ENCODE measurements at regions not wholly inside any gene's neighbourhood (a gene's known extent, or its start where the extent isn't known, plus 50 kb on each side); places are given as distances from the start of the nearest gene placed in this dataset.

DNA sequence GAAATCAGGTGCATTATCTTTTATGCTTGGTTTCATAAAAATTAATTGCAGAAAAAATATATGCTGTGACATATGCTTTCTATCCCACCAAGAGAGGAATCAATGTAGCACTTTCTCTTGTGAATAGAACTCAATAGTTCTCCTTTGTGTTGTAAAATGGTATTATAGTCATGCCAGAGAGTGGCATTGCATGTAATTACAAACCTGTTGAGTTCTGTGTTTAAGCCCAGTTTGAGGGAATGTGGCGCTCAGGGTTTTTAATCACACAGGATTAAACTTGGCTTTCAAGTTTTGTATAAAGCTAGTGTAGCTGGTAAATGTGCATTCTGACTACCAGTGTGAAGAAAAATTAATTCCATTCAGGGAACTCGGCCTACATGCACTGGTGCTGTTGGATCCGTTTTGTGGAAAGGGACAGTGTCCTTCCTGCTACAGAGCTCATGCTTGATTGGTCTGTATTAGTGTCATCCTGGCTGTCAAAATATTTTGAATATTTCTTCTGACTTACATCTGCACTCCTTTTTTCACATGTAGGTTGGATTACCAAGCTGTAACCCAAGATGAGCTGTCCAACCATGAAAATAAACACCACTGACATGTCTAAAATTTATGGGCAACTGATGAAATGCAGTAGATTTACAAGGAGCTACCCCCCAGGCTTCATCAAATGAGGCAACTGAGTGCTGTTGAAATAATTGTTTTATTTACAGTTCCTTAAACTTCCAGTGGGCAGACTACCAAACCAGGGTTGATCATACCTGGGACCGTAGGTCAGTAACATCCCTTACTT is 80.3 kb downstream of the SLC4A3 start:
- H3K27ac ChIP-seq (ENCODE audit: low read length): no peak overlapping the region
- H3K4me3 ChIP-seq (ENCODE audit: low read length): no peak overlapping the region
- POLR2A ChIA-PET (ENCODE audit: unreplicated experiment): no interaction called here
- H3K36me3 ChIP-seq (ENCODE audit: low read depth, low read length): no peaks in the 10 kb centered on the region
- peak; percentile 31 for DNase-seq
- no peaks in the 10 kb centered on the region for H3K79me2 ChIP-seq (ENCODE audit: low read length)
- no peaks in the 10 kb centered on the region for H3K9me2 ChIP-seq (replicated peaks; ENCODE audit: low read length)
- no peaks in the 10 kb centered on the region for H4K20me1 ChIP-seq (ENCODE audit: low read length)
- CTCF ChIA-PET: no interaction called here
- H3K4me1 ChIP-seq (ENCODE audit: insufficient read depth, low read length): no peaks in the 10 kb centered on the region
- no peak overlapping the region for H3K4me2 ChIP-seq (ENCODE audit: low read length)
- TF ChIP-seq EZH2 (IDR thresholded peaks at IDR 0.05; ENCODE audit: low read length, unreplicated experiment): no peak
- no peak for TF ChIP-seq EZH2phosphoT487 (IDR thresholded peaks at IDR 0.05; ENCODE audit: borderline replicate concordance, low read length)
- TF ChIP-seq, protein P1, sequence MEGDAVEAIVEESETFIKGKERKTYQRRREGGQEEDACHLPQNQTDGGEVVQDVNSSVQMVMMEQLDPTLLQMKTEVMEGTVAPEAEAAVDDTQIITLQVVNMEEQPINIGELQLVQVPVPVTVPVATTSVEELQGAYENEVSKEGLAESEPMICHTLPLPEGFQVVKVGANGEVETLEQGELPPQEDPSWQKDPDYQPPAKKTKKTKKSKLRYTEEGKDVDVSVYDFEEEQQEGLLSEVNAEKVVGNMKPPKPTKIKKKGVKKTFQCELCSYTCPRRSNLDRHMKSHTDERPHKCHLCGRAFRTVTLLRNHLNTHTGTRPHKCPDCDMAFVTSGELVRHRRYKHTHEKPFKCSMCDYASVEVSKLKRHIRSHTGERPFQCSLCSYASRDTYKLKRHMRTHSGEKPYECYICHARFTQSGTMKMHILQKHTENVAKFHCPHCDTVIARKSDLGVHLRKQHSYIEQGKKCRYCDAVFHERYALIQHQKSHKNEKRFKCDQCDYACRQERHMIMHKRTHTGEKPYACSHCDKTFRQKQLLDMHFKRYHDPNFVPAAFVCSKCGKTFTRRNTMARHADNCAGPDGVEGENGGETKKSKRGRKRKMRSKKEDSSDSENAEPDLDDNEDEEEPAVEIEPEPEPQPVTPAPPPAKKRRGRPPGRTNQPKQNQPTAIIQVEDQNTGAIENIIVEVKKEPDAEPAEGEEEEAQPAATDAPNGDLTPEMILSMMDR (conservative IDR thresholded peaks at IDR 0.05; ENCODE audit: low read depth, low read length): no peak
- intact Hi-C loops (cut with micrococcal nuclease): no loop called here
- ATAC-seq: no peak
- H3K27me3 ChIP-seq (ENCODE audit: low read length): no peaks in the 10 kb centered on the region
- no peak overlapping the region for H3K9ac ChIP-seq (ENCODE audit: low read length)
- H3K9me3 ChIP-seq (ENCODE audit: low read length): no peaks in the 10 kb centered on the region
- no peaks in the 10 kb centered on the region for H3F3A ChIP-seq (ENCODE audit: low read length, unreplicated experiment)
- H2AFZ ChIP-seq (ENCODE audit: low read length): no peak overlapping the region
- no TSS peak for BruUV-seq (replicated peaks)

DNA sequence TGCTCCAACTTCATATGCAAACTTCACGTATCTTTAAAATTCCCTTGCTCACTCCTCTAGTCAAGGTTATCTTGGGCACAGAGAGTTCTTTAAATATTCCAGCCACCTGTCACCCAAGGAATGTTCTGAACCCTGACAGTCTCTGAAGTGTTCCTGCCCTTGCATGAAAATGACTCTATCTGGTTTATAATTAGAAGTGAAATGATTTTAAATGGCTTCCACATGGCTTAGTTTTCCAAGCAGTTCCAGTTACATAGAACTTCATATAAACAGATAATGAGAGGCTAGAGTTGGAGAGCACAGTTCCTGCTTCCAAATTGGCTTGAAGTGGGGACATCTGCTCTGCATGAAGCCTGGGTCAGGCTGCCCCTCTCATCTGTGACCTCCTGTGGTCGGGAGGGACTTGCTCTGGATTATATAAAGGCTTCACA is 81.9 kb downstream of the SLC4A3 start:
- Histone ChIP-seq H2AFZ (ENCODE audit: low read length) (no peak overlapping the region), H3K36me3 (ENCODE audit: low read depth, low read length) (no peaks in the 10 kb centered on the region), H3K27ac (ENCODE audit: low read length) (no peak overlapping the region), H4K20me1 (ENCODE audit: low read length) (no peaks in the 10 kb centered on the region), H3F3A (ENCODE audit: low read length, unreplicated experiment) (no peaks in the 10 kb centered on the region), H3K27me3 (ENCODE audit: low read length) (no peaks in the 10 kb centered on the region), H3K9me2 (replicated peaks; ENCODE audit: low read length) (no peaks in the 10 kb centered on the region), H3K79me2 (ENCODE audit: low read length) (no peaks in the 10 kb centered on the region), H3K9ac (ENCODE audit: low read length) (no peak overlapping the region), H3K9me3 (ENCODE audit: low read length) (no peaks in the 10 kb centered on the region), H3K4me2 (ENCODE audit: low read length) (no peak overlapping the region), H3K4me1 (ENCODE audit: insufficient read depth, low read length) (no peaks in the 10 kb centered on the region), H3K4me3 (ENCODE audit: low read length) (no peak overlapping the region)
- DNase-seq (no peak), ATAC-seq (no peak)
- no TSS peak for BruUV-seq (replicated peaks)
- TF ChIP-seq EZH2 (IDR thresholded peaks at IDR 0.05; ENCODE audit: low read length, unreplicated experiment) (no peak), EZH2phosphoT487 (IDR thresholded peaks at IDR 0.05; ENCODE audit: borderline replicate concordance, low read length) (no peak)
- TF ChIP-seq, protein P1 (conservative IDR thresholded peaks at IDR 0.05; ENCODE audit: low read depth, low read length): no peak
- CTCF ChIA-PET: no interaction called here
- POLR2A ChIA-PET (ENCODE audit: unreplicated experiment): no interaction called here
- intact Hi-C loops (cut with micrococcal nuclease): no loop called here

DNA sequence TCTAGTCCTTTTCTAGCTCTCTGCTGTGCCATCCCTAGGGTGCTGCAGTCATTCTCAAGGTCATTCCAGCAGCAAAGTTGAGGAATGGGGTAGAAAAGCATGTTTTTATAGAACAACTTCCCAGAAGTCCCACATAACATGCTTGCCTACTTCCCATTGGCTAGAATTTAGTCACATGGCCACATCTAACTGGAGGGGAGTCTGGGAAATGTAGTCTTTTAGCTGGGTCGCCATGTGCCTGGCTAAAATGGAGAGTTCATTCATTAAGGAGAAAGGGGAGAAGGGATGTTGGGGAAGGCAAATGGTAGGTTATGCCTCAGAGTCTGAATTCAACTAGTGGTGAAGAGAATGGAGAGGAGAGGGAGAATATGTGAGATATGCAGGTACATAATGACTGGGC is 85.7 kb downstream of the SLC4A3 start:
- no peak for ATAC-seq
- no TSS peak for BruUV-seq (replicated peaks)
- DNase-seq: peak; percentile 53

More for the DNA sequence above, 85.7 kb downstream of the SLC4A3 start:
- H3K4me2 ChIP-seq (ENCODE audit: low read length): no peak overlapping the region
- no peaks in the 10 kb centered on the region for H3K9me2 ChIP-seq (replicated peaks; ENCODE audit: low read length)
- CTCF ChIA-PET: no interaction called here
- no peaks in the 10 kb centered on the region for H3K79me2 ChIP-seq (ENCODE audit: low read length)
- no peak overlapping the region for H3K27ac ChIP-seq (ENCODE audit: low read length)
- no peaks in the 10 kb centered on the region for H3K4me1 ChIP-seq (ENCODE audit: insufficient read depth, low read length)
- no peak for TF ChIP-seq EZH2 (IDR thresholded peaks at IDR 0.05; ENCODE audit: low read length, unreplicated experiment)
- TF ChIP-seq, protein P1 (conservative IDR thresholded peaks at IDR 0.05; ENCODE audit: low read depth, low read length): no peak
- TF ChIP-seq EZH2phosphoT487 (IDR thresholded peaks at IDR 0.05; ENCODE audit: borderline replicate concordance, low read length): no peak
- no peaks in the 10 kb centered on the region for H3K36me3 ChIP-seq (ENCODE audit: low read depth, low read length)
- no peaks in the 10 kb centered on the region for H3F3A ChIP-seq (ENCODE audit: low read length, unreplicated experiment)
- no peaks in the 10 kb centered on the region for H3K9me3 ChIP-seq (ENCODE audit: low read length)
- H3K9ac ChIP-seq (ENCODE audit: low read length): no peak overlapping the region
- H3K4me3 ChIP-seq (ENCODE audit: low read length): no peak overlapping the region
- POLR2A ChIA-PET (ENCODE audit: unreplicated experiment): no interaction called here
- H4K20me1 ChIP-seq (ENCODE audit: low read length): no peaks in the 10 kb centered on the region
- intact Hi-C loops (cut with micrococcal nuclease): no loop called here
- peak overlapping the region; percentile 51; the same call in 1 of the 2 replicates for H2AFZ ChIP-seq (ENCODE audit: low read length)
- no peaks in the 10 kb centered on the region for H3K27me3 ChIP-seq (ENCODE audit: low read length)
